Gastroesophageal sphincter (tissue), 4 donors: ENCODE measurements at regions not wholly inside any gene's neighbourhood (a gene's known extent, or its start where the extent isn't known, plus 50 kb on each side); places are given as distances from the start of the nearest gene placed in this dataset.
"Not testable (repeated sequence)": the region's sequence is repeated elsewhere in the genome, so short reads cannot be mapped to it uniquely, and the experiment has no call there.

Source experiments
- ATAC-seq: fragments of 150-250 bp; one replicate; pipeline ENCODE4 v1.9.1; 2016; ENCODE audit warnings: mild to moderate bottlenecking, moderate library complexity
- H3K27ac ChIP-seq, 4 donors: fragments of 200-600 bp; sonication (generic) in 3 of 4; 1 replicate in 3 of 4; 2 replicates in 1 of 4; pipeline ENCODE4 v1.5.1; 2016 to 2019
- H3K27me3 ChIP-seq: fragments of 200-600 bp; sonication (generic); one replicate; pipeline ENCODE4 v1.5.1; 2019
- H3K36me3 ChIP-seq, 2 donors: fragments of 200-600 bp; sonication (generic); one replicate each; pipeline ENCODE4 v1.5.1; 2019; ENCODE audit warnings: control low read depth in 1 of 2
- H3K4me1 ChIP-seq, 3 donors: fragments of 200-600 bp; sonication (generic); 1 replicate in 2 of 3; 2 replicates in 1 of 3; pipeline ENCODE4 v1.5.1; 2016 to 2019; ENCODE audit warnings: control low read depth in 2 of 3
- H3K4me3 ChIP-seq, 2 donors: fragments of 200-600 bp; sonication (generic); one replicate each; pipeline ENCODE4 v1.5.1; 2019; ENCODE audit warnings: mild to moderate bottlenecking in 1 of 2, moderate library complexity in 1 of 2
- H3K9me3 ChIP-seq, 3 donors: fragments of 200-600 bp; sonication (generic); one replicate each; pipeline ENCODE4 v1.5.1; 2017 to 2019; ENCODE audit warnings: control low read depth in 2 of 3
- EP300 ChIP-seq: sonication (generic); formaldehyde crosslinking; IDR thresholded peaks from one replicate; pipeline ENCODE4 v1.6.1; 2017; ENCODE audit warnings: antibody characterized with exemption, mild to moderate bottlenecking
- POLR2A ChIP-seq, 2 donors: fragments of 450-650 bp; IDR thresholded peaks; one replicate each; pipeline ENCODE4 v1.6.1; 2017; ENCODE audit warnings: antibody characterized with exemption in 2 of 2, mild to moderate bottlenecking in 2 of 2, moderate library complexity in 1 of 2
- POLR2AphosphoS5 ChIP-seq: sonication (generic); formaldehyde crosslinking; IDR thresholded peaks from one replicate; pipeline ENCODE4 v1.6.1; 2017; ENCODE audit warnings: antibody characterized with exemption
- WGBS, 2 donors: methylation state at CpG; one replicate each; pipeline ENCODE4 v1.1.5; 2018; ENCODE audit warnings: low coverage in 1 of 2; 5-methylcytosine and 5-hydroxymethylcytosine counted together
- TF ChIP-seq, protein P1 (sequence below), 4 experiments: fragments of 200-600 bp in 2 of 4; fragments of 450-650 bp in 2 of 4; sonication (generic) in 1 of 4; IDR thresholded peaks; one replicate each; pipeline ENCODE4 v1.5.1; 2017 to 2019; ENCODE audit warnings: antibody characterized with exemption in 4 of 4, mild to moderate bottlenecking in 2 of 4, moderate library complexity in 2 of 4

DNA sequence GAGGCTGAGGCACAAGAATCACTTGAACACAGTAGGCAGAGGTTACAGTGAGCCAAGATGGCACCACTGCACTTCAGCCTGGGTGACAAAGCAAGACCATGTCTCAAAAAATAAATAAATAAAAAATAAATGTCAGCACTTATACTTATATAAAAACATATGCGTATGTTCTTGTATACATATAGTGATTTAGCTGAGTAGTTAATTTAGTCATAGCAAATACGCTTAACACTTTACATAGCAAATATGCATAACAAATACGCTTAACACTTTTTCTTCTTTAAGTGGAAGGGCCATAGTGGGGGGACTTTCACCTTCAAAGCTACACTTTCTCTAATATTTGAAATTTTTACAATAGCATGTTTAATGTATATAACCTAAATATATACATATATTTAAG lies 64.0 kb upstream of the CAPRIN1 start:
- H3K4me3 ChIP-seq: no peak overlapping the region
- ATAC-seq: no peak
- no peaks in the 10 kb centered on the region for H3K36me3 ChIP-seq
- no peak for TF ChIP-seq EP300
- TF ChIP-seq, protein P1, sequence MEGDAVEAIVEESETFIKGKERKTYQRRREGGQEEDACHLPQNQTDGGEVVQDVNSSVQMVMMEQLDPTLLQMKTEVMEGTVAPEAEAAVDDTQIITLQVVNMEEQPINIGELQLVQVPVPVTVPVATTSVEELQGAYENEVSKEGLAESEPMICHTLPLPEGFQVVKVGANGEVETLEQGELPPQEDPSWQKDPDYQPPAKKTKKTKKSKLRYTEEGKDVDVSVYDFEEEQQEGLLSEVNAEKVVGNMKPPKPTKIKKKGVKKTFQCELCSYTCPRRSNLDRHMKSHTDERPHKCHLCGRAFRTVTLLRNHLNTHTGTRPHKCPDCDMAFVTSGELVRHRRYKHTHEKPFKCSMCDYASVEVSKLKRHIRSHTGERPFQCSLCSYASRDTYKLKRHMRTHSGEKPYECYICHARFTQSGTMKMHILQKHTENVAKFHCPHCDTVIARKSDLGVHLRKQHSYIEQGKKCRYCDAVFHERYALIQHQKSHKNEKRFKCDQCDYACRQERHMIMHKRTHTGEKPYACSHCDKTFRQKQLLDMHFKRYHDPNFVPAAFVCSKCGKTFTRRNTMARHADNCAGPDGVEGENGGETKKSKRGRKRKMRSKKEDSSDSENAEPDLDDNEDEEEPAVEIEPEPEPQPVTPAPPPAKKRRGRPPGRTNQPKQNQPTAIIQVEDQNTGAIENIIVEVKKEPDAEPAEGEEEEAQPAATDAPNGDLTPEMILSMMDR (IDR thresholded peaks at IDR 0.05): no peak
- no peak for TF ChIP-seq POLR2A (IDR thresholded peaks at IDR 0.05)
- no peak for TF ChIP-seq POLR2AphosphoS5
- no peak overlapping the region for H3K27ac ChIP-seq
- no peaks in the 10 kb centered on the region for H3K4me1 ChIP-seq
- no peaks in the 10 kb centered on the region for H3K9me3 ChIP-seq
- peaks cover 5% of the 10 kb centered on the region for H3K27me3 ChIP-seq
- WGBS, 2 donors: 87 to 90% methylated on average over 3 of the region's 3 CpGs

DNA sequence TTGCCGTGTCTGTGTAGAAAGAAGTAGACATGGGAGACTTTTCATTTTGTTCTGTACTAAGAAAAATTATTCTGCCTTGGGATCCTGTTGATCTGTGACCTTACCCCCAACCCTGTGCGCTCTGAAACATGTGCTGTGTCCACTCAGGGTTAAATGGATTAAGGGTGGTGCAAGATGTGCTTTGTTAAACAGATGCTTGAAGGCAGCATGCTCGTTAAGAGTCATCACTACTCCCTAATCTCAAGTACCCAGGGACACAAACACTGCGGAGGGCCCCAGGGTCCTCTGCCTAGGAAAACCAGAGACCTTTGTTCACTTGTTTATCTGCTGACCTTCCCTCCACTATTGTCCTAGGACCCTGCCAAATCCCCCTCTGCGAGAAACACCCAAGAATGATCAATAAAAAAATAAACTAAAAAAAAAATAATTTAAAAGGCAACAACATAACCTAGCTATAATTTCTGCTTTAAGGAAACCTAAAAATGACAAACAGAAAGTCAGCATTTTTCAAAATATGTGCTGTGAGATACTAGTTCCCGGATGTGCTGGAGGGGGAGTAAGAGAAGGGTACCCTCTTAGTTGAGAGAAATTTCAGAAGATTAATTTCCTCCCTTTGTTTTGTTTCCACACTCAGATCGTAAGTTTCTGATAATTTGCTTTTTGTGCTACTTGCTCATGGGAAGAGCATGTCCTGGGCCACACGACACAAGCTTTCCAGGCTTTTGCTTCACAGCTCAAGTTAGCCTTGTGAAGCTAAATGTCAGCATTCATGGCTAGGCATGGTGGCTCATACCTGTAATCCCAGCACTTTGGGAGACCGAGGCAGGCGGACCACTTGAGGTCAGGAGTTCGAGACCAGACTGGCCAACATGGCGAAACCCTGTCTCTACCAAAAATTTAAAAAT lies 64.7 kb upstream of the CAPRIN1 start:
- H3K27me3 ChIP-seq, H3K9me3 ChIP-seq, H3K4me3 ChIP-seq, H3K27ac ChIP-seq, ATAC-seq, H3K4me1 ChIP-seq, H3K36me3 ChIP-seq: not testable (repeated sequence)
- 52 to 65% methylated on average over 4 to 7 of the region's 12 CpGs for WGBS, 2 donors

DNA sequence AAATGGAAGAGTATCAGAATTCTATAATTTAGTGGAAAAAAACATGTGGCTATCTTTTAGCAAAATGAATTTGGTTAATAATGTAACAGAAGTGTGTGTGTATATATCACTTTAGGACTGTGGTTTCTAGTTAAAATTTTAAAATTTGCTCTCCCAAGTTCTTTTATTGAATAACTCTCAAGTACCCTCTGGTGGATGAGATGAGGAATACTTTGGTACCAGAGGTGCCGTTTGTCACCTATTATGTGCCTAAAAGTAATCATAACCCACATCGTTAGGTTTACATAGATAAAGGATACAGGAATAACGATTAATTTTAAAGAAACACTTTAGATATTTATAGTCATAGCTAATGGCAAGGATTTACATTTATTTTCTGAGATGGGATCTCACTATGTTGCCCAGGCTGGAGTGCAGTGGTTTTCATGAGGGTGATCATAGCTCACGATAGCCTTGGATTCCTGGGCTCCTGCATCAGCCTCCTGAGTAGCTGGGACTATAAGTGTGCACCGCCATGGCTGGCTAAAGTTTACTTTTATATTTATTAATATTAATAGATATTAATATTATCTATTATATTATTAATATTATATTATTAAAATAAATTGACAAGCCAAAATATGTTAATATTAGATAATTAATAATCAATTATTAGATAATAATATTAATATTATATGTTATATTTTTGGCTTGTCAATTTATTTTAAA lies 66.7 kb upstream of the CAPRIN1 start:
- peaks cover 5% of the 10 kb centered on the region for H3K27me3 ChIP-seq
- H3K27ac ChIP-seq: no peak overlapping the region
- H3K9me3 ChIP-seq: no peaks in the 10 kb centered on the region
- ATAC-seq: no peak
- WGBS, 2 donors: 74 to 96% methylated on average over 5 of the region's 5 CpGs
- no peak for TF ChIP-seq EP300
- TF ChIP-seq, protein P1 (IDR thresholded peaks at IDR 0.05): no peak
- H3K36me3 ChIP-seq: no peaks in the 10 kb centered on the region
- H3K4me3 ChIP-seq: no peak overlapping the region
- no peaks in the 10 kb centered on the region for H3K4me1 ChIP-seq

DNA sequence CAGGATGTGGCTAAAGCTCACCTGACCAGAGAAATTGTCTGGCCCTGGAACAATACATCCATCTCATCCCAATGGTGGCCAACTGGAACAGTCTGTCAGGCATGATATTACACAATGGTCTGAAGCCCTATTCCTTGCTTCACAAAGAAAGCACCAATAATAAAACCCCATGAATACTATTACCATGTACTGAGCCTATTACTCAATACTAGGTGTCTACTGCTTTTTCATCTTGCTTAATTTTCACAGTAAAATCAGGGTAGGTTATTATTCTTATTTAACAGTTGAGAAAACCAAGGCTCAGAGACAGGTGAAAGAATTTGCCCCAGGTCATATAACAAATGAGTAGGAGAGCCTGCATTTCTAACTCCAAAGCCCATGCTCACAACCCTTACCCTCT lies 68.9 kb upstream of the CAPRIN1 start:
- H3K4me1 ChIP-seq: no peaks in the 10 kb centered on the region
- H3K4me3 ChIP-seq: no peak overlapping the region
- TF ChIP-seq EP300: no peak
- TF ChIP-seq POLR2AphosphoS5: no peak
- no peak for TF ChIP-seq POLR2A (IDR thresholded peaks at IDR 0.05)
- TF ChIP-seq, protein P1 (IDR thresholded peaks at IDR 0.05): no peak
- H3K27me3 ChIP-seq: peaks cover 5% of the 10 kb centered on the region
- H3K9me3 ChIP-seq: no peaks in the 10 kb centered on the region
- ATAC-seq: no peak
- H3K27ac ChIP-seq: no peak overlapping the region
- no peaks in the 10 kb centered on the region for H3K36me3 ChIP-seq

DNA sequence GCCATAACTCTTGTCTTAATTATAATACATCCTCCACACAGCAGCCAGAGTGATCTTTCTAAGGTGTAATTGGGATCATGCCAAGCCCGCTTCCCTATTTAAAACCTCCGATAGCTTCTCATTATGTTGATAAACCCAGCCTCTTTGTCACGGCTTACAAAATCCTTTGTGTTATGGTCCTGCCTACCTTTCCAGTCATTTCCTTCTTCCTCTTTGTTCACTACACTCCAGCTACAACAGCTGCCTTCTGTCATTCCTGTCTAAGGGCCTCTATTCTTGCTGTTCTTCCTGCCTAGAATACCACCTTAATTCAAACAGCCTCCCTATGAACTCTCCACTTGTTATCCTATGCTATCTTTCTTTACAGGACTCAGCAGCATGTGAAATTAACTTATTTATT lies 70.6 kb upstream of the CAPRIN1 start:
- 30 to 40% methylated on average over 1 to 3 of the region's 3 CpGs for WGBS, 2 donors
- H3K27ac ChIP-seq: no peak overlapping the region
- H3K36me3 ChIP-seq: no peaks in the 10 kb centered on the region
- no peak overlapping the region for H3K4me3 ChIP-seq
- H3K9me3 ChIP-seq: no peaks in the 10 kb centered on the region
- TF ChIP-seq EP300: no peak
- TF ChIP-seq, protein P1 (IDR thresholded peaks at IDR 0.05): no peak
- TF ChIP-seq POLR2A (IDR thresholded peaks at IDR 0.05): no peak
- TF ChIP-seq POLR2AphosphoS5: no peak
- no peak for ATAC-seq
- H3K27me3 ChIP-seq: no peaks in the 10 kb centered on the region
- H3K4me1 ChIP-seq: no peaks in the 10 kb centered on the region
